OCI-LY1 (cell line): ENCODE measurements at regions not wholly inside any gene's neighbourhood (a gene's known extent, or its start where the extent isn't known, plus 50 kb on each side); places are given as distances from the start of the nearest gene placed in this dataset.

Experiments used
- CTCF ChIP-seq: fragments of 200-600 bp; sonication (generic), shearing (Covaris generic); IDR thresholded peaks from 2 replicates; pipeline ENCODE4 v1.5.1; 2017; ENCODE audit warnings: mild to moderate bottlenecking, antibody characterized with exemption, low read length, moderate library complexity, mixed read lengths
- EZH2 ChIP-seq: fragments of 200-600 bp; sonication (generic), shearing (Covaris generic); IDR thresholded peaks from 2 replicates; pipeline ENCODE4 v1.8.0; 2017; ENCODE audit warnings: borderline replicate concordance, mixed run types, mild to moderate bottlenecking, antibody characterized with exemption, low read length, moderate library complexity, mixed read lengths

- TF ChIP-seq CTCF, result no peak
- no peak for TF ChIP-seq EZH2
These were observed 996.6 kb downstream of the TLE1 start for GRCh38 chr9:80692751-80693150.
